ENCODE measurements at regions not wholly inside any gene's neighbourhood (a gene's known extent, or its start where the extent isn't known, plus 50 kb on each side); places are given as distances from the start of the nearest gene placed in this dataset.

- no peaks in the 10 kb centered on the region for H3K4me1 Mint-ChIP-seq (ENCODE audit: unreplicated experiment)
- H3K4me3 Mint-ChIP-seq (ENCODE audit: unreplicated experiment) = no peak overlapping the region
- TF ChIP-seq, protein P1, sequence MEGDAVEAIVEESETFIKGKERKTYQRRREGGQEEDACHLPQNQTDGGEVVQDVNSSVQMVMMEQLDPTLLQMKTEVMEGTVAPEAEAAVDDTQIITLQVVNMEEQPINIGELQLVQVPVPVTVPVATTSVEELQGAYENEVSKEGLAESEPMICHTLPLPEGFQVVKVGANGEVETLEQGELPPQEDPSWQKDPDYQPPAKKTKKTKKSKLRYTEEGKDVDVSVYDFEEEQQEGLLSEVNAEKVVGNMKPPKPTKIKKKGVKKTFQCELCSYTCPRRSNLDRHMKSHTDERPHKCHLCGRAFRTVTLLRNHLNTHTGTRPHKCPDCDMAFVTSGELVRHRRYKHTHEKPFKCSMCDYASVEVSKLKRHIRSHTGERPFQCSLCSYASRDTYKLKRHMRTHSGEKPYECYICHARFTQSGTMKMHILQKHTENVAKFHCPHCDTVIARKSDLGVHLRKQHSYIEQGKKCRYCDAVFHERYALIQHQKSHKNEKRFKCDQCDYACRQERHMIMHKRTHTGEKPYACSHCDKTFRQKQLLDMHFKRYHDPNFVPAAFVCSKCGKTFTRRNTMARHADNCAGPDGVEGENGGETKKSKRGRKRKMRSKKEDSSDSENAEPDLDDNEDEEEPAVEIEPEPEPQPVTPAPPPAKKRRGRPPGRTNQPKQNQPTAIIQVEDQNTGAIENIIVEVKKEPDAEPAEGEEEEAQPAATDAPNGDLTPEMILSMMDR (IDR thresholded peaks at IDR 0.05; ENCODE audit: unreplicated experiment) = no peak
- no peaks in the 10 kb centered on the region for H3K27me3 Mint-ChIP-seq (ENCODE audit: unreplicated experiment)
- H3K27ac Mint-ChIP-seq (ENCODE audit: unreplicated experiment) = no peak overlapping the region
- no peaks in the 10 kb centered on the region for H3K9me3 Mint-ChIP-seq (ENCODE audit: unreplicated experiment)
- DNase-seq (ENCODE audit: low spot score) = no peak
- H3K36me3 Mint-ChIP-seq (ENCODE audit: low read depth, unreplicated experiment) = no peaks in the 10 kb centered on the region
These were observed 111.9 kb upstream of the ERCC4 start for GRCh38 chr16:13808102-13808501.

DNA sequence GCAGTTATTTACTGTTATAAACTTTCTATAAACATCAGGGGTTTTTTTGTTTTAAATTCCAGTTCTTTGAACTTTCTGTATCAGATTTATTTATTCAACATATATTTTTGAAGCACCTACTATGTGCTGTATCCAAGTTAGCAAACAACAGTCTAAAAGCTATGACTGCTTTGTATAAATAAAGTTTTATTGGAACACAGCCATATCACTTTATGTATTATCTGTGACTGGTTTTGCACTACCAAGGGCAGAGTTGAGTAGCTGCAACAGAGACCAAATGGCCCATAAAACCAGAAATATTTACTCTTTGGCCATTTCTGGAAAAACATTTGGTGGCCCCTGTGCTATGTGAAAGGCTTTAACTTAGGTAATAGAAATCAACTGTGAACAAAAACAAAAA is 110.2 kb upstream of the ERCC4 start:
- Mint-ChIP-seq H3K36me3 (ENCODE audit: low read depth, unreplicated experiment) (no peaks in the 10 kb centered on the region), H3K27ac (ENCODE audit: unreplicated experiment) (no peak overlapping the region), H3K27me3 (ENCODE audit: unreplicated experiment) (no peaks in the 10 kb centered on the region), H3K4me3 (ENCODE audit: unreplicated experiment) (no peak overlapping the region), H3K4me1 (ENCODE audit: unreplicated experiment) (no peaks in the 10 kb centered on the region), H3K9me3 (ENCODE audit: unreplicated experiment) (no peaks in the 10 kb centered on the region)
- no peak for DNase-seq (ENCODE audit: low spot score)
- TF ChIP-seq, protein P1 (IDR thresholded peaks at IDR 0.05; ENCODE audit: unreplicated experiment) = no peak

DNA sequence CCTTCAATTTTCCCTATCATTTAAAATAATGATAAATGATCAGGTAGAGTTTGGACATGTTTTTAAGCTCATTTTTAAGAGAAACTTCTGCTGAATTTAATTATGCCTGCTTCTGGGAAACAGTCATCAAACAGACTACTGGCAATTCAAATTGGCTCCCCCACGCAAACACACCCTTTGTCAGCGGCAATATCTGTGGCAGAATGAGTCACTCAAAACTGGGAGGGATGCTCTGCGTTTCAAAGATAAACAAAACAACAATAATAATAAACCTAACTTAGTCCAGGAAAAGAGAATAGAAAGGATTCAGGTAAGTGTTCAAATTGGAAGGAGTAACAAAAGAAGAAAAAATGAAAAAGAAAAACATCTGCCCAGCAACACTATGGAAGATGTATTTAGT is 108.1 kb upstream of the ERCC4 start:
- Mint-ChIP-seq H3K4me3 (ENCODE audit: unreplicated experiment) (no peak overlapping the region), H3K27ac (ENCODE audit: unreplicated experiment) (no peak overlapping the region), H3K27me3 (ENCODE audit: unreplicated experiment) (no peaks in the 10 kb centered on the region), H3K36me3 (ENCODE audit: low read depth, unreplicated experiment) (no peaks in the 10 kb centered on the region), H3K4me1 (ENCODE audit: unreplicated experiment) (no peaks in the 10 kb centered on the region), H3K9me3 (ENCODE audit: unreplicated experiment) (no peaks in the 10 kb centered on the region)
- TF ChIP-seq, protein P1 (IDR thresholded peaks at IDR 0.05; ENCODE audit: unreplicated experiment) = no peak
- no peak for DNase-seq (ENCODE audit: low spot score)

DNA sequence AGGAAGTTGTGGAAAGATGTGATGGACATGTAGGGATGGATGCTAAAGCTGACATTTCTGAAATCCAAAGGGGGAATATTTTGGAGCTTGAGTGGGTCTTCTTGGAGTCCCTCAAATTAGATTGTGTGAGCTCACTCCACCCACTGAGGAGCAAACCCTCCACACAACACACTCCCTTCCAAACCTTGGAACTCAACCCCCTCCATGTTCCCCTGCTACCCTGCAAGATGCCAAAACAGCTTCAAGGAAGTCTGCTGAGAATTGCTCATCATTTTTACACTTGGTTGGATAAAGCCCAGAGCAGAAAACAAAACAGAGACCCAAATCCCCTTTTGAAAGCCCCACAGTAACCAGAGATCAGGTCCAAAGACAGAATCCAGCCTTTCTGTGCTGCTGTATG is 103.3 kb upstream of the ERCC4 start:
- Mint-ChIP-seq H3K36me3 (ENCODE audit: low read depth, unreplicated experiment) (no peaks in the 10 kb centered on the region), H3K27me3 (ENCODE audit: unreplicated experiment) (no peaks in the 10 kb centered on the region), H3K4me3 (ENCODE audit: unreplicated experiment) (no peak overlapping the region), H3K9me3 (ENCODE audit: unreplicated experiment) (no peaks in the 10 kb centered on the region), H3K4me1 (ENCODE audit: unreplicated experiment) (no peaks in the 10 kb centered on the region), H3K27ac (ENCODE audit: unreplicated experiment) (no peak overlapping the region)
- TF ChIP-seq, protein P1 (IDR thresholded peaks at IDR 0.05; ENCODE audit: unreplicated experiment) = no peak
- DNase-seq (ENCODE audit: low spot score) = no peak

- DNase-seq (ENCODE audit: low spot score) = no peak
- Mint-ChIP-seq H3K4me1 (ENCODE audit: unreplicated experiment) (no peaks in the 10 kb centered on the region), H3K27ac (ENCODE audit: unreplicated experiment) (no peak overlapping the region), H3K36me3 (ENCODE audit: low read depth, unreplicated experiment) (no peaks in the 10 kb centered on the region), H3K9me3 (ENCODE audit: unreplicated experiment) (no peaks in the 10 kb centered on the region), H3K27me3 (ENCODE audit: unreplicated experiment) (no peaks in the 10 kb centered on the region), H3K4me3 (ENCODE audit: unreplicated experiment) (no peak overlapping the region)
- TF ChIP-seq, protein P1 (IDR thresholded peaks at IDR 0.05; ENCODE audit: unreplicated experiment) = no peak
These were observed 96.5 kb upstream of the ERCC4 start for GRCh38 chr16:13823501-13823900.

Data from endothelial cell (in vitro differentiated cells).